Epidermal melanocyte (primary cell): ENCODE measurements at regions not wholly inside any gene's neighbourhood (a gene's known extent, or its start where the extent isn't known, plus 50 kb on each side); places are given as distances from the start of the nearest gene placed in this dataset.
"Not testable (repeated sequence)": the region's sequence is repeated elsewhere in the genome, so short reads cannot be mapped to it uniquely, and the experiment has no call there.

Experiments
- DNase-seq: peaks from one replicate; pipeline ENCODE4 v3.0.0; 2011; ENCODE audit warnings: low spot score; ENCODE audit not compliant: insufficient read length

GRCh38 chr13:85132986-85133385 is 666.2 kb downstream of the SLITRK6 start:
- DNase-seq: no peak

GRCh38 chr13:85123501-85123900 is 675.7 kb downstream of the SLITRK6 start:
- DNase-seq: not testable (repeated sequence)

- no peak for DNase-seq
Measured at GRCh38 chr13:85108356-85108755, 690.9 kb downstream of the SLITRK6 start.

GRCh38 chr13:85099245-85099644 is 700.0 kb downstream of the SLITRK6 start:
- DNase-seq: no peak

- no peak for DNase-seq
Measured at GRCh38 chr13:85095418-85096272, 703.6 kb downstream of the SLITRK6 start.

GRCh38 chr13:85093808-85094207 is 705.4 kb downstream of the SLITRK6 start:
- DNase-seq: no peak

- DNase-seq: no peak
Measured at GRCh38 chr13:85091631-85092234, 707.5 kb downstream of the SLITRK6 start.

- DNase-seq: no peak
Measured at GRCh38 chr13:85089186-85089585, 710.0 kb downstream of the SLITRK6 start.

GRCh38 chr13:85080691-85081090 is 718.5 kb downstream of the SLITRK6 start:
- no peak for DNase-seq

GRCh38 chr13:85076343-85076742 is 722.9 kb downstream of the SLITRK6 start:
- DNase-seq: no peak

- no peak for DNase-seq
Measured at GRCh38 chr13:85074543-85075313, 724.5 kb downstream of the SLITRK6 start.

- DNase-seq: no peak
Measured at GRCh38 chr13:85068231-85068630, 731.0 kb downstream of the SLITRK6 start.

GRCh38 chr13:85040215-85040614 is 759.0 kb downstream of the SLITRK6 start:
- no peak for DNase-seq

GRCh38 chr13:85031771-85032170 is 767.4 kb downstream of the SLITRK6 start:
- DNase-seq: no peak

- DNase-seq: no peak
Measured at GRCh38 chr13:85028035-85028434, 771.2 kb downstream of the SLITRK6 start.

GRCh38 chr13:85019121-85019520 is 780.1 kb downstream of the SLITRK6 start:
- no peak for DNase-seq

- no peak for DNase-seq
Measured at GRCh38 chr13:85013006-85013405, 786.2 kb downstream of the SLITRK6 start.

- DNase-seq: no peak
Measured at GRCh38 chr13:85009447-85009846, 789.8 kb downstream of the SLITRK6 start.

- DNase-seq: no peak
Measured at GRCh38 chr13:84999252-84999651, 800.0 kb downstream of the SLITRK6 start.

GRCh38 chr13:84998681-84999080 is 800.5 kb downstream of the SLITRK6 start:
- DNase-seq: no peak

GRCh38 chr13:84997858-84998257 is 801.4 kb downstream of the SLITRK6 start:
- no peak for DNase-seq

GRCh38 chr13:84994582-84994981 is 804.6 kb downstream of the SLITRK6 start:
- no peak for DNase-seq
